Common myeloid progenitor, CD34-positive (primary cell): ENCODE measurements at regions not wholly inside any gene's neighbourhood (a gene's known extent, or its start where the extent isn't known, plus 50 kb on each side); places are given as distances from the start of the nearest gene placed in this dataset.

ENCODE experiments used
- CTCF ChIA-PET: fragments of 350-600 bp; sonication (Branson Sonifier 250); formaldehyde crosslinking; loops from one replicate; lab custom pipeline; 2021; ENCODE audit warnings: antibody characterized with exemption; lab: Charles Lee
- POLR2A ChIA-PET: fragments of 350-600 bp; sonication (Branson Sonifier 250); formaldehyde crosslinking; loops from one replicate; lab custom pipeline; 2021; ENCODE audit warnings: antibody characterized with exemption; lab: Charles Lee
- DNase-seq, 3 donors: peaks; one replicate each; pipeline versions ENCODE4 v3.0.0 to v3.0.0-alpha.2; 2013
- H3K27ac ChIP-seq, 2 experiments: 1 replicate in 1 of 2; 2 replicates in 1 of 2; pipeline ENCODE4 v1.7.0; 2013; ENCODE audit warnings: inconsistent platforms in 2 of 2, low read length in 2 of 2, mild to moderate bottlenecking in 2 of 2, low read depth in 1 of 2, moderate library complexity in 1 of 2; ENCODE audit not compliant: severe bottlenecking in 2 of 2, insufficient read depth in 1 of 2, poor library complexity in 1 of 2
- H3K27me3 ChIP-seq, 5 experiments: replicated peaks in 2 of 5; 1 replicate in 3 of 5; 2 replicates in 2 of 5; pipeline versions ENCODE4 v1.6.1 to v1.7.0; 2013; ENCODE audit warnings: low read length in 4 of 5, mild to moderate bottlenecking in 2 of 5, moderate library complexity in 2 of 5, inconsistent platforms in 1 of 5; ENCODE audit not compliant: insufficient read depth in 5 of 5, control insufficient read depth in 4 of 5
- H3K36me3 ChIP-seq, 4 experiments: 1 replicate in 2 of 4; 2 replicates in 2 of 4; pipeline versions ENCODE4 v1.6.1 to v1.7.0; 2013; ENCODE audit warnings: low read length in 3 of 4, control low read depth in 1 of 4, mild to moderate bottlenecking in 1 of 4; ENCODE audit not compliant: control insufficient read depth in 4 of 4, insufficient read depth in 4 of 4
- H3K4me1 ChIP-seq, 4 experiments: 1 replicate in 3 of 4; 2 replicates in 1 of 4; pipeline versions ENCODE4 v1.6.1 to v1.7.1; 2013; ENCODE audit warnings: low read length in 3 of 4, mild to moderate bottlenecking in 3 of 4, control low read depth in 1 of 4, inconsistent platforms in 1 of 4, moderate library complexity in 1 of 4; ENCODE audit not compliant: control insufficient read depth in 4 of 4, insufficient read depth in 4 of 4; ENCODE audit errors: control extremely low read depth in 1 of 4
- H3K4me3 ChIP-seq, 7 experiments: 1 replicate in 4 of 7; 2 replicates in 3 of 7; pipeline versions ENCODE4 v1.5.1 to v1.7.0; 2013; ENCODE audit warnings: mild to moderate bottlenecking in 7 of 7, low read length in 6 of 7, moderate library complexity in 6 of 7, inconsistent platforms in 2 of 7, low read depth in 2 of 7, control low read depth in 1 of 7; ENCODE audit not compliant: insufficient read depth in 4 of 7, control insufficient read depth in 1 of 7; ENCODE audit errors: extremely low read depth in 1 of 7
- H3K9me3 ChIP-seq, 5 experiments: 1 replicate in 4 of 5; 2 replicates in 1 of 5; pipeline versions ENCODE4 v1.6.1 to v1.7.1; 2013; ENCODE audit warnings: low read length in 4 of 5, mild to moderate bottlenecking in 2 of 5, inconsistent platforms in 1 of 5, low read depth in 1 of 5, moderate library complexity in 1 of 5; ENCODE audit not compliant: control insufficient read depth in 4 of 5, insufficient read depth in 2 of 5; ENCODE audit errors: control extremely low read depth in 1 of 5
- WGBS: methylation state at CpG from one replicate; pipeline ENCODE4 v1.1.5; 2013; ENCODE audit not compliant: insufficient coverage; 5-methylcytosine and 5-hydroxymethylcytosine counted together

DNA sequence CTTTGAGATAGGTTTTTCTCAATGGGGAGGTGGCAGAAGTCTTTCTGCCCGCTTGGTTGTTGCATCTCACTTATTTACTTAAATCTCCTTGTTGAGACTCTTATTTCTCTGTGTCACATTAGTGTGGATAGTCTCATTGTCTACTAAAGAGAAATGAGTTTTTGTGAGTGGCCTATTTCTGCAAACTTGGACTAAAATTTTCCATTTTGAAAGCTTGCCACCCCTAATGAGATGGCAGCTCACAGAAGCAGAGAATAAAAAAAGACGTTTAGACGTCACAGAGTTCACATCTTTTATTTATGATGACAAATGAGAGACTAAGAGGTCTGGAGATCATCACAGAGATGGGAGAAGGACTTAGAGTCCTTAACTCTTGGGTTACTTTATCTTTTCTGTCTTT, 262.7 kb upstream of the PHYHIPL start:
- Histone ChIP-seq H3K36me3 (no peaks in the 10 kb centered on the region), H3K4me1 (no peaks in the 10 kb centered on the region), H3K27me3 (peaks cover 0 to 3% (median 0%) of the 10 kb centered on the region in 5 experiments), H3K9me3 (no peaks in the 10 kb centered on the region), H3K27ac (no peak overlapping the region), H3K4me3 (no peak overlapping the region)
- 25% methylated on average over 2 of the region's 3 CpGs for WGBS
- ChIA-PET CTCF (no interaction called here), POLR2A (no interaction called here)
- DNase-seq, result no peak

DNA sequence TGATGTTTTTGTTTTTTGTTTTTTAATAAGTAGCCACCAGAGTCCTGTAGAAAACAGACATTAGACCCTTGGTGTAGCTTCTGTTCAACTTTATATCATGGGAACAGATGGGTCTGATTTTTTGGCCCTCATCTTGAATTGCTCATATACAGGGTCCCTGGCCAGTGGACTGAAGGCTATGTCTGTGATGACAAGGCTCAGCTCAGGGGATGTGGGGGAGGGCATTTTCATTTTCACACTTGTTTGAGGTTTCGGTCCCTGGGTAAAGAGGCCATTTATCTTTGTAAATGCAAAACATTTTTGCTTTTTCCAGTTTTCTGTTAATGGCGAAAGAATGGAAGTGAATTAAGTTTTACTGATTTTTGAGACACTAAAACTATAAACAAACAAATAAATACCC, 257.6 kb upstream of the PHYHIPL start:
- CTCF ChIA-PET, result no interaction called here
- WGBS, result no CpG with 5 or more reads among the region's 2 CpGs

DNA sequence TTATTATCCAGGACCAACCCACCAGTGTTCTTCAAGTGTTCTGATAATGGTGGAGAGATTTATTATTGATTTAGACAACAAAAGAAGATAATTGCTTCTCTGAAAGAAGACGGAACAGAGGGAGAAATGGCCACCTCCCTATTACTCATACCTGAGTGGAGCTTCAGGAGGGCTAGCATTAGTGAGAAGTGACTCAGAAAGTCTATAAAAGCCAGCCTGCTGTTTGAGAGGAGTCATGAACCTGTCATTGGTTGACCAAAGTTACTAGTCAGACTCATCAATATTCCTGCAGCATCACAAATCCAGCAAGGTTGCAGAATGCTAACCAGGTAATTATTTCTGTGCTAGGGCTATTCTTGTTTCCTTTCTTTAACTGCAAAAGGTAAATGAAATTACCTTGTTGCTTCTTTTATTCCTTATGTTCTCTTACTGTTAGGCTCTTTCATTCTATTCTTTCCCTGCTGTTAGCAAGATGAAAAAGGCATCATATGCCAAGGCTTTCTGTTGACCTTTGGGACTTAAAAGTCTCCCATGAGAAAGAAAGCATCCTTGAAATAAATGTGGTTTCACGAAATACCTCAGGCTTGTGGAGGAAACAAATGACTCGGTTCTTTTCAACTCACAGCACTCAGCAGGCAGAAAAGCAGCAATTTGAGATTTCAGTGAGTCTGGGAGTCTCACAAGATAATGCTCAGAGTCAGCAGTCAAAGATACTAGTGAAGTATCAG, 256.4 kb upstream of the PHYHIPL start:
- ChIA-PET CTCF (no interaction called here), POLR2A (no interaction called here)
- Histone ChIP-seq H3K27me3 (peaks cover 0 to 8% (median 0%) of the 10 kb centered on the region in 5 experiments), H3K9me3 (no peaks in the 10 kb centered on the region), H3K36me3 (no peaks in the 10 kb centered on the region), H3K4me1 (no peaks in the 10 kb centered on the region), H3K27ac (no peak overlapping the region), H3K4me3 (no peak overlapping the region)
- 22% methylated on average over 2 of the region's 3 CpGs for WGBS
- no peak for DNase-seq

More for the DNA sequence above, 257.6 kb upstream of the PHYHIPL start:
- H3K4me3 ChIP-seq, result no peak overlapping the region
- POLR2A ChIA-PET, result no interaction called here
- no peaks in the 10 kb centered on the region for H3K9me3 ChIP-seq
- no peaks in the 10 kb centered on the region for H3K36me3 ChIP-seq
- DNase-seq, result no peak
- H3K27me3 ChIP-seq, result peaks cover 0 to 8% (median 2%) of the 10 kb centered on the region in 5 experiments
- H3K27ac ChIP-seq, result no peak overlapping the region
- H3K4me1 ChIP-seq, result no peaks in the 10 kb centered on the region

DNA sequence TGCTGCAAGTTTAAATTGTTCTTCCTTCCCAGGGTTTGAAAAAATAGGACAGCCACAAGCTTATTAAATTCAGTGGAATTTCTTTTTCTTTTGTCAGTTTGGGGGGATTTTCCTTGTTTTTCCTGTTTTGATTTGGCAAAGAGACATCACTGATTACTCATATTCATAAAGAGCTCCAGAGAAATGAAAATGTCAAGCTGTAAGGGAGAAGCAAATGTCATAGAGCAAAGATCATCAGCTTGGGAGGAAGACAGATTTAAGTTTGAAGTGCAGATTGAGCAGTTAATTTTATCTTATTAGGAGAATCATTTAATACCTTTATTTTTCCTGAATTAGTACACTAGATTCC, 255.8 kb upstream of the PHYHIPL start:
- Histone ChIP-seq H3K9me3 (no peaks in the 10 kb centered on the region), H3K27me3 (peaks cover 0 to 8% (median 0%) of the 10 kb centered on the region in 5 experiments), H3K36me3 (no peaks in the 10 kb centered on the region), H3K4me3 (no peak overlapping the region), H3K4me1 (no peaks in the 10 kb centered on the region), H3K27ac (no peak overlapping the region)
- POLR2A ChIA-PET, result no interaction called here
- CTCF ChIA-PET, result no interaction called here
- no peak for DNase-seq

DNA sequence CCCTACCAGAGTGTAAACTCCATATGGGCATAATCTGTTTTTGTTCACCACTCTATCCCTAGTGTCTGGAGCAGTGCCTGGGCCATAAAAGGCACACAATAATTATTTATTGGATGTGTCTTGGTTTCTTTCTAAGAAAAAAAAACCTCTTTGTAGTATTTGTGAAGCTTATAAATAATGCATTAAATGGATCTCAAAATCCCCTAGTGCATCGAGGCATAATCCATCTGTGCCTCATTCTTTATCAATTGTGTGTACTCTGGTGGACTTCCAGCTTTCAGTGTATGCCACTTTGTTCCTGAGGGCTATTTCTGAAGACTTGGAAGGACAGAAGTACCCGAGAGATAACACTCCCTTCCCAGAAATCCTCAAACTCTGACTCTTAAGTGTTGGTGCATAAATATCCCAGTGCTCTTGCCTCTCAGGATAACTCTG, 255.0 kb upstream of the PHYHIPL start:
- H3K4me3 ChIP-seq, result no peak overlapping the region
- WGBS, result no CpG with 5 or more reads among the region's 2 CpGs
- peaks cover 0 to 8% (median 0%) of the 10 kb centered on the region in 5 experiments for H3K27me3 ChIP-seq
- H3K36me3 ChIP-seq, result no peaks in the 10 kb centered on the region
- DNase-seq, result no peak
- H3K4me1 ChIP-seq, result no peaks in the 10 kb centered on the region
- ChIA-PET CTCF (no interaction called here), POLR2A (no interaction called here)
- no peaks in the 10 kb centered on the region for H3K9me3 ChIP-seq
- no peak overlapping the region for H3K27ac ChIP-seq

DNA sequence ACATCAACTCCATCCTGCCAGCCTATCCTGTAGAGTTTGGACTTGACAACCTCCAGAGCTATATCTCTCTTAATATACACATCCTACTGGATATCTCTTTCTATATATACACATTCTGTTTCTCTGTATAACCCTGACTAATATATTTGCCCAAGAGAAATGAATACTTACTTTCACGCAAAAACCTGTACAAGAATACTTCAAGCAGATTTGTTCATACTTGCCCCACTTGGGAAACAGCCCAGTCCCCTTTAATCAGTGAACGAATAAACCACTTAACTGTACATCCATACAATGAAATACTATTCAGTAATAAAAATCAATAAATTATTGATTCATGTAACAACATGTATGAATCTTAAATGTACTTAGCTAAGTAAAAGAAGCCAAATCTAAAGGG, 251.1 kb upstream of the PHYHIPL start:
- H3K4me3 ChIP-seq, result no peak overlapping the region
- ChIA-PET CTCF (no interaction called here), POLR2A (no interaction called here)
- H3K27me3 ChIP-seq, result peaks cover 0 to 8% (median 0%) of the 10 kb centered on the region in 5 experiments
- no peak overlapping the region for H3K27ac ChIP-seq
- DNase-seq, result no peak
- no peaks in the 10 kb centered on the region for H3K36me3 ChIP-seq
- no peaks in the 10 kb centered on the region for H3K9me3 ChIP-seq
- 100% methylated on average over 1 of the region's 2 CpGs for WGBS
- no peaks in the 10 kb centered on the region for H3K4me1 ChIP-seq

DNA sequence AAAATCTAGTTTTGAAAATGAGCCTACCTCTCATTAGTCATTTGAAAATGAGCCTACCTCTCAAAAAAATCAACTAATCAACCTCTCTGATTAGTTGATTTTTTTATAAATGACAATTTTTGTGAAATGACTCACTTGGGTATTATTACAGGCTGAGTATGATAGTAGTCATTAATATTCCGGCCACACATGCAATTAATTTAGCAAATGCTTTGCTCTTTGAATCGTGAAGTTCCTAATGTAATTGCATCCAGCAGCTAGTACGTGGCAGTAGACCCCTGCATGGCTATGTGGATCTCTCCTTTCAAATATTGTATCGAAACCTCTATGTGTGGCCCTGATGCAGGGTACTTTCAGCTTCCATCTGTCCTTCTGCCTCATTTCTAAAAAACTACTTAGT, 245.9 kb upstream of the PHYHIPL start:
- CTCF ChIA-PET, result no interaction called here
- H3K27me3 ChIP-seq, result peaks cover 0 to 3% (median 0%) of the 10 kb centered on the region in 5 experiments
- H3K9me3 ChIP-seq, result no peaks in the 10 kb centered on the region
- H3K4me3 ChIP-seq, result no peak overlapping the region
- no peak overlapping the region for H3K27ac ChIP-seq
- 94% methylated on average over 3 of the region's 4 CpGs for WGBS
- no peaks in the 10 kb centered on the region for H3K36me3 ChIP-seq
- H3K4me1 ChIP-seq, result no peaks in the 10 kb centered on the region
- POLR2A ChIA-PET, result no interaction called here
- no peak for DNase-seq
